Skeletal muscle satellite cell (primary cell): ENCODE measurements at regions not wholly inside any gene's neighbourhood (a gene's known extent, or its start where the extent isn't known, plus 50 kb on each side); places are given as distances from the start of the nearest gene placed in this dataset.
A peak's percentile ranks its signal among the peaks of the same experiment; 100 is the strongest.

Source experiments
- H3K27me3 ChIP-seq: 2 replicates; pipeline ENCODE4 v1.7.0; 2013; ENCODE audit warnings: low read length; ENCODE audit not compliant: control insufficient read depth, insufficient read depth
- H3K36me3 ChIP-seq: 2 replicates; pipeline ENCODE4 v1.7.0; 2013; ENCODE audit warnings: mild to moderate bottlenecking, control low read depth, low read length; ENCODE audit not compliant: insufficient read depth
- H3K4me1 ChIP-seq: 2 replicates; pipeline ENCODE4 v1.7.0; 2013; ENCODE audit warnings: low read length; ENCODE audit not compliant: control insufficient read depth, insufficient read depth
- H3K4me2 ChIP-seq: 2 replicates; pipeline ENCODE4 v1.7.0; 2013; ENCODE audit warnings: mild to moderate bottlenecking, low read length
- H3K4me3 ChIP-seq: 2 replicates; pipeline ENCODE4 v1.7.0; 2013; ENCODE audit warnings: low read length
- H3K9ac ChIP-seq: 2 replicates; pipeline ENCODE4 v1.7.0; 2013; ENCODE audit warnings: mild to moderate bottlenecking, low read depth, low read length, moderate library complexity
- H3K9me3 ChIP-seq: replicated peaks from 2 replicates; pipeline ENCODE4 v1.7.0; 2013; ENCODE audit warnings: mild to moderate bottlenecking, control low read depth, low read length

DNA sequence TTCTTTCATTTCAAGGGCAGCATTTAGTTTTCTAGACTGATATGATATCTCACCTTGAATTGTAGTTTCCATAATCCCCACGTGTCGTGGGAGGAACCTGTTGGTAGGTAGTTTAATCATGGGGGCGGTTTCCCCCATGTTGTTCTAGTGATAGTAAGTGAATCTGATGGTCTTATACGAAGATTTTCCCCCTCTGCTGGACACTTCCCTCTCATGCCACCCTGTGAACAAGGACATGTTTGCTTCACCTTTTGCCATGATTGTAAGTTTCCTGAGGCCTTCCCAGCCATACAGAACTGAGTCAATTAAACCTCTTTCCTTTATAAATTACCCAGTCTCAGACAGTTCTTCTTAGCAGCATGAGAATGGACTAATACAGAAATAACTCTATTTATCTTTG lies 851.1 kb upstream of the FAT3 start:
- Histone ChIP-seq H3K4me2 (no peak overlapping the region), H3K27me3 (no peaks in the 10 kb centered on the region), H3K9me3 (no peaks in the 10 kb centered on the region), H3K4me1 (no peaks in the 10 kb centered on the region), H3K36me3 (no peaks in the 10 kb centered on the region), H3K9ac (no peak overlapping the region), H3K4me3 (no peak overlapping the region)

DNA sequence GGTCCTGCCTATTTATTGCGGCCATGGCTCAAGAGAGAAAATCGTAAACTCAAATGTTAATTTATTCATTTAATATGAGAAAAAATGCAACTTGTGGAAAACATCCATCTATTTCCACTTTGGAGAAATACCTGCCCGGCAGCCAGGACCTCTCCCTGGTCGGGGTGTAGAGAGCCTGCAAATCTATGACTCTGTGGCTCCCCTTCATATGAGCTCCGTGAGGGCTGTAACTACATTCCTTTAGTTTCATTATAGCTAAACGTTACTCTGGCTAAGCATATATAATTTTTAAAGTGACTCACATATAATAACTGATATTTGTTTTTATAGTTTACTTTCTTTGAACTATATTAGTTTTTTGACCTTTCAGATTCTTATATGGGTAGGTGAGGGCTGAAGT lies 857.8 kb upstream of the FAT3 start:
- H3K4me2 ChIP-seq, result no peak overlapping the region
- H3K4me3 ChIP-seq, result no peak overlapping the region

DNA sequence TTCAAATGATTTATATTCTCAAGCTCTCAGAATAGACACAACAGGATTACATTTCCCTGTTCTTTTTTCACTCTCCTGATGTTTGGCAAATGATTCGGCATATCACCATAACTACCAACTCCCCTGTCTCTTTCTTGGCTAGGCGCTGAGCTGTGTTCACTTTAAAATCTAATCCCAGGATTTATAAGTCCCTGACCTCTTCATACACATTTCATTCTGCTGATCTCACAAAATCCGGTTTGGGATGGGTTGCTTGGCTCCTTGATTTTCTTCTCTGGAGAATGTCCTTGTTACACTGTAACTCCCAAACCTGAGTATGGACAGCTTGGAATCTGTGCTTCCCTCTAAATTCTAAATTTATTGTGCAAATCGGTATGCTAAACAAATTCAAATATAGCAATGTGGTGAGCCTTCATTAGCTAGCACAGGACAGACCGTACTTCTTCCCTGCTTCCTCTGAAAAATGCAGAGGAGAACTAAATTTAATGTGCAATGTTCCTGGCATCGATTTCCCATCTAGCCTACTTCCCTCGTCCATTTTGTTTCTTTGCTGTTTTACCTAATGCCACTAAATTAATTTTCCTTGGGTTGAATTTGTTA lies 858.5 kb upstream of the FAT3 start:
- H3K4me1 ChIP-seq, result no peaks in the 10 kb centered on the region
- no peak overlapping the region for H3K4me2 ChIP-seq
- no peaks in the 10 kb centered on the region for H3K9me3 ChIP-seq

More for the DNA sequence above, 857.8 kb upstream of the FAT3 start:
- Histone ChIP-seq H3K27me3 (no peaks in the 10 kb centered on the region), H3K9ac (no peak overlapping the region), H3K4me1 (no peaks in the 10 kb centered on the region), H3K9me3 (no peaks in the 10 kb centered on the region), H3K36me3 (no peaks in the 10 kb centered on the region)

DNA sequence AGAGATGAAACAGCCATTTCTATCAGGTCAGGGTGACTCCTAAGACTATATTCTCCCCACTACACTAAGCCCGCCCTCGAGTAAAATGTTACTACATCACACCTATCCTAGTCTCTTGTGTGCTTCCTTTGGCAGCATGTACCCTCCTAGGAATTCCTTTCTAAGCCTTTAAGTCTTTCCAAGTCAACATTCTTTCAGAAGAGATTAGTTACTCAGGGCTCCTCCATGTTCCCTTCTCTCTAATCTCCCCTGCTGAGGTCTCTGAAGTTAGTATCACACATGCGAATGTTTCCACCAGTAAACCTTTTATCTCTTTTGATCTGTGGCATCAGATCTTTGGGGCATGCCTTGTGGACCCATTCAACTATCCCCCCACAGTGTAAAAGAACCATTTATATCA lies 873.7 kb upstream of the FAT3 start:
- H3K9me3 ChIP-seq, result no peaks in the 10 kb centered on the region
- no peaks in the 10 kb centered on the region for H3K4me1 ChIP-seq
- H3K27me3 ChIP-seq, result no peaks in the 10 kb centered on the region

More for the DNA sequence above, 858.5 kb upstream of the FAT3 start:
- Histone ChIP-seq H3K9ac (no peak overlapping the region), H3K4me3 (no peak overlapping the region), H3K27me3 (no peaks in the 10 kb centered on the region), H3K36me3 (no peaks in the 10 kb centered on the region)

DNA sequence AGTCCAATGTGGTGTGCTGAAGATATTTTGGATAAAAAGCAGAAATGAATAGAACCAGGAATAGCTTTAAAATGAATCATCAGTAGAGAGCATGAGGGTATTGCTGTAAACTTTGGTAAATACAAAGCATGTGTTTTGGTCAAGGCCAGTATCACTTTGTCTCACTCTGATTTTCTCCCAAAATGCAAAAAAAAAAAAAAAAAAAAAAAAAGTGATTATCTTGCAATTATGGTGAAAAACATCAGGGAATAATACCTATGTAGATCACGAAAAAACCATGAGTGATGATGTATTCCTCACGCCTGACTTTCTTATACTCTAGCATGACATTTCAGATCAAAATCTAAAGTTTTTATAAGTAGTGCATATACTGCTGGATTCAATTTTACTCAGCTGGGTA lies 897.9 kb upstream of the FAT3 start:
- Histone ChIP-seq H3K9ac (no peak overlapping the region), H3K4me2 (no peak overlapping the region), H3K4me1 (no peaks in the 10 kb centered on the region), H3K4me3 (no peak overlapping the region), H3K36me3 (no peaks in the 10 kb centered on the region), H3K27me3 (no peaks in the 10 kb centered on the region), H3K9me3 (no peaks in the 10 kb centered on the region)

More for the DNA sequence above, 873.7 kb upstream of the FAT3 start:
- no peaks in the 10 kb centered on the region for H3K36me3 ChIP-seq
- no peak overlapping the region for H3K4me2 ChIP-seq
- H3K4me3 ChIP-seq, result no peak overlapping the region
- no peak overlapping the region for H3K9ac ChIP-seq

DNA sequence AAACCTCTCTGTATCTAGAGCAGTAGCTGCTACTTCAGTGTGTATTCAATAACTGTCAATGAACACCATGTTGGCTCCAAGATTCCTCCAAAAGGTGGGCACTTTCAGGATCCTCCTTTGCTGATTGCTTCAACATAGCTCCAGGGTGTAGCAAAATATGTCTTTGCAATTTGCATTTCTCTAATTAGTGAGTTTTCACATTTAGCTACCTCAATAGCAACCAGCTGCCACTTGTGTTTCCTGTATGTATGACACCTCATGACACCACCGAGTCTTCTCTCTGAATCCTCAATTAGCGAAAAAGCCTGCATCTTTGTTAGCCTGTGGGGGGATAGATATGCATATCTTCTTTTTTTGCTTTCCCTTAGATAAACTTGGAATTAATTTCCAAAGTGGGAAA lies 898.3 kb upstream of the FAT3 start:
- Histone ChIP-seq H3K4me1 (no peaks in the 10 kb centered on the region), H3K36me3 (no peaks in the 10 kb centered on the region), H3K27me3 (no peaks in the 10 kb centered on the region), H3K9ac (no peak overlapping the region), H3K4me3 (no peak overlapping the region), H3K4me2 (no peak overlapping the region), H3K9me3 (no peaks in the 10 kb centered on the region)

DNA sequence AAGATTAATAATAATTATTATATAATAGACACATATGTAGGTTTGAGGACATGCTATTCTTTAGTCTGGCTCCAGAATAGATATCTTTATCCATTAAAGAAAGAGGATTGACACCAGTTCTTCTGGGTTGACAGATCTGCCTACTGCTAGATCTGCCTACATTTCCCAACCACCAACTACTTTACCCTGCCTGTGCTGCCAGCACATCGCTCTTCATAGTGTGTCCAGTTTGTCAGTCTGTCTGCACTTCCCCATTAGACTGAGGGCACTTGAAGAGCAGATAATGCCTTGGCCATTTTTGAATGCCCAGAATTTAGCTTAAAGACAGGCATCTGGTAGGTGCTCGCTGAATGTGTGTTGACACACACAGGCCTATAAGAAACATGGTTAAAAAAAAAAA lies 910.1 kb upstream of the FAT3 start:
- no peaks in the 10 kb centered on the region for H3K4me1 ChIP-seq
- H3K4me3 ChIP-seq, result no peak overlapping the region
- no peak overlapping the region for H3K9ac ChIP-seq
- no peaks in the 10 kb centered on the region for H3K27me3 ChIP-seq
- no peak overlapping the region for H3K4me2 ChIP-seq
- H3K9me3 ChIP-seq, result no peaks in the 10 kb centered on the region
- no peaks in the 10 kb centered on the region for H3K36me3 ChIP-seq

DNA sequence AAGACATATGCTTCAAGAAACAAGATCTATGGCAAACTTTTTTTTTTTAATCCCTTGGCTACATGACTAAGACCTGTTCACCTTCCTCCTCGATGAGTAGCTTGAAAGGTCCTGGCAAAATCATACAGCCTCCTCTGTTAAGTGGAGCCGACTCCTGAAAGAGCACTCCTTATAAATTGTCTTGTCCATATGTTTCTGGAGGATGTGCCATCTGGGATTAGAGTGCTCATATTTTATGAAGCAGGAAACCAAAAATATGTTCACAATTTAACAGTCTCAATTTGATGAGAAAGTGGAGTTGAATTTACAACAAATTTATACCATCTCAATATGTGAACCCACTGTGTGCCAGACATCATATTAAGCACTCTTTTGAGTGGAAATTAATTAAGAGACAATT lies 912.1 kb upstream of the FAT3 start:
- Histone ChIP-seq H3K9ac (no peak overlapping the region), H3K4me1 (no peaks in the 10 kb centered on the region), H3K9me3 (no peaks in the 10 kb centered on the region), H3K4me2 (no peak overlapping the region), H3K36me3 (no peaks in the 10 kb centered on the region), H3K27me3 (no peaks in the 10 kb centered on the region), H3K4me3 (no peak overlapping the region)

DNA sequence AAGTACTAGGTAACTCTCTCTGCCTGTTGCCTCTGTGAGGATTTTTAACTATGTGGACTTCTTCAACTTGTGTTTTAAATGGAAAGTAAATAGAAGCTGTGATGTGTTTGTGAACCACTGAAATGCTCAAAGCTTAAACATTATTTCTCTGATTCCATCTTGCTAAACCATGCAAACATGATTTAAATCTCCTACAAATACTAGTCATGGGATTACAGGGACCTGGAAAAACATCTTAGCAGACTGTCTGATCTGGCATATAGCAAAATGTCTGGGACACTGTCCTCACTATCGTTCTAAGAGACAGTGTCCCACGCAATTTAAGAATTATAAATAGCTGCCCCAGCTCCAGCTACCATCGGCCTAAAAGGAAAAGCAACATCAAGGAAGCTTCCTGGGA lies 914.5 kb upstream of the FAT3 start:
- no peak overlapping the region for H3K9ac ChIP-seq
- H3K4me2 ChIP-seq, result no peak overlapping the region
- no peaks in the 10 kb centered on the region for H3K9me3 ChIP-seq
- no peaks in the 10 kb centered on the region for H3K36me3 ChIP-seq
- no peak overlapping the region for H3K4me3 ChIP-seq
- no peaks in the 10 kb centered on the region for H3K27me3 ChIP-seq
- no peaks in the 10 kb centered on the region for H3K4me1 ChIP-seq

DNA sequence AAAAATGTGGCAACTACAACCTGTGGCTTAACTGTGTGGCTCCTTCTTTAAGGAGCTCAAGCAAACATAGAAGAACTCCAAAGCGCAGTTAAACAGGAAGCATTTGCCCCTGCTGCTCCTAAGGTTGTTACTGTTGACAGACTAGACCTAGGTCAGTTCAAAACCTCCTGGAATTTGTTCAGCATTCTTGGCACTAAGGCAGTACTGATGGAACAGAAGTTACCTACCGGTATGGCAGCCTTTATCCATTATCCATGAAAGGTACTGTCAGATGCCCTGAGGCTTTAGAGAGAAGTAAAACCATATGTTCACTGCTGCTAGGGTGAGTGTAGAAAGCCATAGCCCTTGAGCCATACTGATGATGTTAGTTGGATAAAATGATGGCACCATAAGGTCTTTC lies 916.5 kb upstream of the FAT3 start:
- Histone ChIP-seq H3K9me3 (no peaks in the 10 kb centered on the region), H3K9ac (no peak overlapping the region), H3K4me3 (no peak overlapping the region), H3K36me3 (no peaks in the 10 kb centered on the region), H3K27me3 (no peaks in the 10 kb centered on the region), H3K4me1 (peaks cover 13% of the 10 kb centered on the region), H3K4me2 (no peak overlapping the region)

DNA sequence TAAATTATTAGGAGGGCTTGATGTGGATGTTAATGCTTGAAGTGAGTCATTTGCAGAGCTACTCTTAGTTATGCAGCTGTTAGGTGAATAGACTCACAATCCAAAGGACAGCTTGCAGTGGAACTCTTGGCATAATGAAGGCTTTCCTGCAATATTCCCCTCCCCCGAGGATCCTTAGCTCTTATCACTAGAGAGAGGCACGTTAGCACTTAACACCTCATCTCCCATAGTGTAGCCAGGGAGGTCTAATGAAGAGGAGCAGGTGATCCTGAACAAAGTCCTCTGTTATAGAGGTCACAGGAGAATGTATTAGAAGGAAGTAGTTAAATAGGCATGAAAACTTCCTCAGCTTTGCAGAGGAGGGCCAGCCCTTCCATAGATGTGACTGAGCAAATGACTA lies 919.2 kb upstream of the FAT3 start:
- Histone ChIP-seq H3K9ac (no peak overlapping the region), H3K9me3 (no peaks in the 10 kb centered on the region), H3K27me3 (no peaks in the 10 kb centered on the region)

DNA sequence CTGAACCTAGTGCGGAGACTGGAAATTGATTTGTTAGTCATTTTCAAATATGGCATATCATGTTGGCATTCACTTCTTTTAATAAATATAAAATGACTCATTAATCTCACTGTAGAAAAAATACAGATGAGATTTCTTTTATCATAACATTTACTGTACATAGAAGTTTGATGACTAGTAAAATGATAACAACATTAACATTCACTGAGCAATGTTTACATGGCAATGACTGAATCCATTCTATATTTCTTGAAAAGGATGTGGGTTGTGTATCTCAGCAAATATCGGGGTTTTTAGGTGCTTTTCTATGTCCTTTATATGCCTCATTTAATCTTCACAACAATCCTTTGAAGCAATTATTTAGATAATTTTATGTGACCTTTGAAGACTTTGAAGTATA lies 920.9 kb upstream of the FAT3 start:
- H3K27me3 ChIP-seq, result no peaks in the 10 kb centered on the region
- no peak overlapping the region for H3K9ac ChIP-seq
- H3K4me3 ChIP-seq, result no peak overlapping the region
- peaks cover 27% of the 10 kb centered on the region for H3K4me1 ChIP-seq
- peak overlapping the region; percentile 28 for H3K4me2 ChIP-seq
- H3K9me3 ChIP-seq, result no peaks in the 10 kb centered on the region
- no peaks in the 10 kb centered on the region for H3K36me3 ChIP-seq

More for the DNA sequence above, 919.2 kb upstream of the FAT3 start:
- Histone ChIP-seq H3K36me3 (no peaks in the 10 kb centered on the region), H3K4me2 (no peak overlapping the region), H3K4me3 (no peak overlapping the region), H3K4me1 (peaks cover 17% of the 10 kb centered on the region)
